ENCODE measurements at regions not wholly inside any gene's neighbourhood (a gene's known extent, or its start where the extent isn't known, plus 50 kb on each side); places are given as distances from the start of the nearest gene placed in this dataset.

- Histone ChIP-seq H3K27me3 (no peaks in the 10 kb centered on the region), H3K9me3 (ENCODE audit: low read depth) (no peaks in the 10 kb centered on the region), H3K36me3 (no peaks in the 10 kb centered on the region), H3K9ac (no peak overlapping the region), H3K79me2 (ENCODE audit: low read depth) (no peaks in the 10 kb centered on the region), H3K27ac (no peak overlapping the region), H3K4me1 (no peaks in the 10 kb centered on the region), H3F3A (ENCODE audit: low read depth) (no peaks in the 10 kb centered on the region), H3K4me2 (no peak overlapping the region), H4K20me1 (ENCODE audit: low read depth) (no peaks in the 10 kb centered on the region), H3K4me3 (no peak overlapping the region), H2AFZ (replicated peaks) (no peak overlapping the region)
- DNase-seq (ENCODE audit: low spot score): no peak
- TF ChIP-seq EZH2phosphoT487 (IDR thresholded peaks at IDR 0.05): no peak
- TF ChIP-seq CTCF (IDR thresholded peaks at IDR 0.05): no peak
- no peak for TF ChIP-seq EZH2 (IDR thresholded peaks at IDR 0.05)
- no peaks in the 10 kb centered on the region for H3K36me3 Mint-ChIP-seq
- H3K27ac Mint-ChIP-seq: no peak overlapping the region
- no peaks in the 10 kb centered on the region for H3K4me1 Mint-ChIP-seq
- H3K9me3 Mint-ChIP-seq: no peaks in the 10 kb centered on the region
- no peak overlapping the region for H3K4me3 Mint-ChIP-seq
- no peaks in the 10 kb centered on the region for H3K27me3 Mint-ChIP-seq (ENCODE audit: insufficient read depth, low read depth)
Measured at GRCh38 chr2:21404827-21405625, 281.3 kb downstream of the TDRD15 start.

- H3K27ac Mint-ChIP-seq: no peak overlapping the region
Measured at GRCh38 chr2:21406386-21406785, 282.6 kb downstream of the TDRD15 start.

GRCh38 chr2:21406911-21407310 is 283.1 kb downstream of the TDRD15 start:
- Mint-ChIP-seq H3K4me1 (no peaks in the 10 kb centered on the region), H3K27me3 (ENCODE audit: insufficient read depth, low read depth) (no peaks in the 10 kb centered on the region), H3K27ac (no peak overlapping the region), H3K9me3 (no peaks in the 10 kb centered on the region), H3K4me3 (no peak overlapping the region), H3K36me3 (no peaks in the 10 kb centered on the region)
- Histone ChIP-seq H3K4me2 (no peak overlapping the region), H3K27ac (no peak overlapping the region), H3K9me3 (ENCODE audit: low read depth) (no peaks in the 10 kb centered on the region), H3F3A (ENCODE audit: low read depth) (no peaks in the 10 kb centered on the region), H2AFZ (replicated peaks) (no peak overlapping the region), H3K79me2 (ENCODE audit: low read depth) (no peaks in the 10 kb centered on the region), H3K9ac (no peak overlapping the region), H3K4me1 (no peaks in the 10 kb centered on the region), H3K4me3 (no peak overlapping the region), H3K27me3 (no peaks in the 10 kb centered on the region), H4K20me1 (ENCODE audit: low read depth) (no peaks in the 10 kb centered on the region), H3K36me3 (no peaks in the 10 kb centered on the region)
- no peak for DNase-seq (ENCODE audit: low spot score)
- TF ChIP-seq EZH2phosphoT487 (IDR thresholded peaks at IDR 0.05): no peak
- no peak for TF ChIP-seq CTCF (IDR thresholded peaks at IDR 0.05)
- TF ChIP-seq EZH2 (IDR thresholded peaks at IDR 0.05): no peak

More at GRCh38 chr2:21406386-21406785, 282.6 kb downstream of the TDRD15 start:
- no peaks in the 10 kb centered on the region for H3K27me3 Mint-ChIP-seq (ENCODE audit: insufficient read depth, low read depth)
- no peak overlapping the region for H3K27ac ChIP-seq
- H3K4me1 Mint-ChIP-seq: no peaks in the 10 kb centered on the region
- H3K4me2 ChIP-seq: no peak overlapping the region
- H3K36me3 Mint-ChIP-seq: no peaks in the 10 kb centered on the region
- H4K20me1 ChIP-seq (ENCODE audit: low read depth): no peaks in the 10 kb centered on the region
- no peaks in the 10 kb centered on the region for H3K36me3 ChIP-seq
- no peak overlapping the region for H3K4me3 Mint-ChIP-seq
- H3K9me3 Mint-ChIP-seq: no peaks in the 10 kb centered on the region
- no peaks in the 10 kb centered on the region for H3K79me2 ChIP-seq (ENCODE audit: low read depth)
- TF ChIP-seq CTCF (IDR thresholded peaks at IDR 0.05): no peak
- no peak for TF ChIP-seq EZH2 (IDR thresholded peaks at IDR 0.05)
- TF ChIP-seq EZH2phosphoT487 (IDR thresholded peaks at IDR 0.05): no peak
- DNase-seq (ENCODE audit: low spot score): no peak
- no peaks in the 10 kb centered on the region for H3F3A ChIP-seq (ENCODE audit: low read depth)
- no peaks in the 10 kb centered on the region for H3K9me3 ChIP-seq (ENCODE audit: low read depth)
- H3K4me1 ChIP-seq: no peaks in the 10 kb centered on the region
- H3K27me3 ChIP-seq: no peaks in the 10 kb centered on the region
- H2AFZ ChIP-seq (replicated peaks): no peak overlapping the region
- H3K9ac ChIP-seq: no peak overlapping the region
- H3K4me3 ChIP-seq: no peak overlapping the region
